ENCODE measurements at regions not wholly inside any gene's neighbourhood (a gene's known extent, or its start where the extent isn't known, plus 50 kb on each side); places are given as distances from the start of the nearest gene placed in this dataset.
"Not testable (repeated sequence)": the region's sequence is repeated elsewhere in the genome, so short reads cannot be mapped to it uniquely, and the experiment has no call there.

- not testable (repeated sequence) for TF ChIP-seq ATF7 (IDR thresholded peaks at IDR 0.05; ENCODE audit: low read depth); POLR2A (IDR thresholded peaks at IDR 0.05; ENCODE audit: low read depth, low read length); CTCF (IDR thresholded peaks at IDR 0.05 in 2 of 3, conservative IDR thresholded peaks at IDR 0.05 in 1 of 3; ENCODE audit: control insufficient read depth in 2 of 3, extremely low read depth in 1 of 3, insufficient read depth in 1 of 3, low read depth in 3 of 3, low read length in 3 of 3); POLR2AphosphoS5 (IDR thresholded peaks at IDR 0.05; ENCODE audit: low read length)
Observed at GRCh38 chr4:104582056-104582455, 87.4 kb upstream of the CXXC4 start.

Data from GM12878 (cell line).